Gastroesophageal sphincter (tissue), 3 donors: ENCODE measurements at regions not wholly inside any gene's neighbourhood (a gene's known extent, or its start where the extent isn't known, plus 50 kb on each side); places are given as distances from the start of the nearest gene placed in this dataset.

Experiments used
- CTCF ChIP-seq, 4 experiments: fragments of 200-600 bp in 2 of 4; fragments of 450-650 bp in 2 of 4; sonication (generic) in 1 of 4; IDR thresholded peaks; one replicate each; pipeline ENCODE4 v1.5.1; 2017 to 2019; ENCODE audit warnings: antibody characterized with exemption in 4 of 4, mild to moderate bottlenecking in 2 of 4, moderate library complexity in 2 of 4
- POLR2A ChIP-seq, 2 donors: fragments of 450-650 bp; IDR thresholded peaks; one replicate each; pipeline ENCODE4 v1.6.1; 2017; ENCODE audit warnings: antibody characterized with exemption in 2 of 2, mild to moderate bottlenecking in 2 of 2, moderate library complexity in 1 of 2

- TF ChIP-seq CTCF (IDR thresholded peaks at IDR 0.05) (no peak), POLR2A (IDR thresholded peaks at IDR 0.05) (no peak)
Observed at GRCh38 chr5:155260798-155261197, 247.2 kb downstream of the KIF4B start.
